ENCODE measurements at regions not wholly inside any gene's neighbourhood (a gene's known extent, or its start where the extent isn't known, plus 50 kb on each side); places are given as distances from the start of the nearest gene placed in this dataset.

DNA sequence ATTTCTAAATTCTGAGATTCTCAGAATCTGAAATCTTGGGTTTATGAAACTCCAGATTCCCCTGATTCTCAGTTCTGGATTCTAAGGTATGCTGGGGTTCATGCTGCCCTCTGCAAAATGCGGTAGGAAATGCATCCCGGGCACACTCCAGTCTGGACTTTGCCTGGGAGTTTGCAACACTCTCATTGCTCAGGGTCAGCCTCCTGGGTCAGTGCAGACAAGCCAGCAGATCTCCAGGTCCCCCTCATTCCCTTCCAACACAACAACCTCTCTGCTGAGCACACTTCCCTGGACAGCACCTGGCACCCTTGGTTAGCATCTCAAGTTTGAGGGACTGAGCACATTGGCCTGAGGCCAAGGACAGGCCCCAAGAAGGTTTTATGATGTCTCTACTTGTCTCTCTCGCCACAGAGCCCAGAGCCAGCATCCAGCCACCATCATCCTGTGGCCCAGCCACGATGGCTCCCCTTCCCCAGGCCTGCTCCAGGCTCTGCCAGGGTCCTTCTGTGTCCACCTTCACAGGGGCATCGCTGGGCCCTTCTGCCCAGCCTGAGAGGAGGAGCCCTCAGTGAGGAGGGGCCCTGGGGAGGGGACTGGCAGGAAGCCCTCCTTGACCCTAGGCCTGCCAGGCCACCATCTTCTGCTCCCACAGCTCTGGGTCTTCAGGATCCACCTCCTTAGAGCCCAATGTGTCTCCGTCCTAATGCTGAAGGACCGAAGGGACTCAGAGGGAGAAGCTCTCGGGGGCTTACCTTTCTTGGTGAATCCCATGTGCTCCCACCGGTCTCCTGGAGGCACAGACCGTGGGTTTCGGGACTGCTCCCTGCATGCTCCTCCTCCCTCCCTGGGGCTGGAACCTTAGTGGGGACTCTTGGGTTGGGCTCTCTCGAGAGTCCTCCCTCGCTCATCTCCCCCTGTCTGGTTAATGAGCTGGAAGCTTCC is 550.7 kb downstream of the PTPRU start:
- DNase-seq, result no peak

DNA sequence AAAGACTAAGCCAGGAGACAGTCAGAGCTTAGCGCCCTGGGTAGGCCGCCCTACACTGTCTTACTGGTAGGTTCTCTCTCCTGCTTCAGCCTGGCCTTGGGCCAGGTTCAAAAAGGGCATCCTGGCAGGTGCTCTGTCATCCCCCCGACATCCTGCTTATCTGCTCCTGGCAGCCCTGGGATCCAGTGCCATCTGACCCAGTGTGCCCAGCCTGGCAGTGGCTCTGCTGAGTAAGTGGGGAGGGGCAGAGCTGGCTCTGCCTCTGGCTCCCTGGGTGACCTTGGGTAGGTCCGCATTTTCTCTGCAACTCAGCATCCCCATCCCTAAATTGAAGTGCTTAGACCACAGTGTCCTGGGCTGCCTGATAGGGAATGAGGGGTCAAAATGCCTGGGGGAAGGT is 549.9 kb downstream of the PTPRU start:
- DNase-seq, result no peak

DNA sequence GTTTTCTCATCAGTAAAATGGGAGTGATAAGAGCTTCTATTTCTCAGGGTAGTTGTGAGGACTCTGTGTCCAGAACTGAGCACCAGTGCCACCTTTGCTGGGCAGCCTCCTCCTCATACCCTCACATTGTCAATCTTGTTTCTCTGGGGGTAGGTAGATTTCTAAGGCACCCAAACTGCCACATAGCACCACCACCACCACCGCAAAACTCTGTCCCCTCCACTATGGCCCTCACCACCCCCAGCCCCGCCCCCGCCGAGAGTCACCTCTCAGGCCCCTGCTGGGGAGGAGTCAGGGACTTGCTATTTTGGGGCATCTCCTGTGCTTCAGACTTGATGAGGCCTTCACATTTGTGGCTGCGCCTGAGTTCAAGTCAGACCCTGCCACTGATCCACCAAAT is 549.2 kb downstream of the PTPRU start:
- no peak for DNase-seq

DNA sequence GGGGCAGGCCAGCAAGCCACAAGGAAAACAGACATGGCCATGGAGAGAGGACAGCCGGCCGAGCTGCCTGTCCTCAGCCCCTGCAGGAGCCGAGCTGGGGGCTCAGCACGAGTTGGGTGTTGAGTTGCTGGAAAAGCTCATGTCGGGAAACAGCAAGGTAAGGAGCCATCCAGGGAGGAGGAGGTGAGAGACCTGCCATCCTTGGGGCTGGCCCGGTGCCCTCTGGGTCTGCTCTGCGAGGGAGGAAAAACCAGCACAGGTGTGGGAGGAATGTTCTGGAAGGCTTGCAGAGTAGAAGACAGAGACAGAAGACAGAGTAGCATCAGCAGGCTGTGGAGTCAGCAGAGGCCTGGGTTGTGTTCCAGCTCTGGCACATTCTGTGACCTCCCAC is 548.8 kb downstream of the PTPRU start:
- no peak for DNase-seq

DNA sequence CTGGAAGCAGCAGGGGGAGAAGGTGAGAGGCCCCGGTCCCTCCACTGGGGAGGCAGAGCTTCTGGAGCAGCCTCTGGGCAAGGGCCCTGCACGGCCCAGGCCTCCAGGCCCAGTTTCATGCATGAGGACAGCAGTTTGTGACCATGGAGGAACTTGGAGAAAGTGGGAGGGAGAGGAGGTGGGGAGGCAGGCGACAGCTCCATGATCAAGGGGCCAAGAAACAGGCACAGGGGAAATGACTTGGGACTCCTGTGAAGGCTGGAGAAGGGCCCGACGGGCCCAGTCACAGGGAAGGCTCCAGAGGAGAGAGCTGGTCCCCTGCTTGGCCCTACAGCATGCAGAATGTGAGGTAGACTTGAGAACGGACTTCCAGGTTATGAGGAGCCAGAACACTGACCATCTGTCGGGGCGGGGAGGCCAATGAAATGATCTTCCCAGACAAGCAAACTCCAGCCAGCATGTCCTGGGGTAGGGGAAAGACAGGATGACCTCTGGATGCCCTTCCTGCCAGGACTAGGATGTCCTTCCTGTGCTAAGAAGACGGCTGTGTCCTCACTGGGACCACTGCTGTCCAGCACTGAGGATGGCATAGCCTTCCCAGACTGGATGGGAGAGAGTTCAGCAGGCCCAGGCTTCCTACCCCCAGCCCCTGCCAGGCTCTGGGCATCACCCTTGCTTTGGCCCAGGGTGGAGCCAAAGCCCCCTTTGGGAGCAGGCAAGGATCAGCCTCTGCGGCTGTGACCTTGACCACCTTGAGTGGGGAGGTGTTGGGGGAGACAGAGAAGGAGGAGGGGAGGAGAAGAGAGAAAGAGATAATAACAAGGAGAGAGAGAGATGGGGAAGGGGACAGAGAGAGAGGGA is 548.2 kb downstream of the PTPRU start:
- DNase-seq, result no peak

DNA sequence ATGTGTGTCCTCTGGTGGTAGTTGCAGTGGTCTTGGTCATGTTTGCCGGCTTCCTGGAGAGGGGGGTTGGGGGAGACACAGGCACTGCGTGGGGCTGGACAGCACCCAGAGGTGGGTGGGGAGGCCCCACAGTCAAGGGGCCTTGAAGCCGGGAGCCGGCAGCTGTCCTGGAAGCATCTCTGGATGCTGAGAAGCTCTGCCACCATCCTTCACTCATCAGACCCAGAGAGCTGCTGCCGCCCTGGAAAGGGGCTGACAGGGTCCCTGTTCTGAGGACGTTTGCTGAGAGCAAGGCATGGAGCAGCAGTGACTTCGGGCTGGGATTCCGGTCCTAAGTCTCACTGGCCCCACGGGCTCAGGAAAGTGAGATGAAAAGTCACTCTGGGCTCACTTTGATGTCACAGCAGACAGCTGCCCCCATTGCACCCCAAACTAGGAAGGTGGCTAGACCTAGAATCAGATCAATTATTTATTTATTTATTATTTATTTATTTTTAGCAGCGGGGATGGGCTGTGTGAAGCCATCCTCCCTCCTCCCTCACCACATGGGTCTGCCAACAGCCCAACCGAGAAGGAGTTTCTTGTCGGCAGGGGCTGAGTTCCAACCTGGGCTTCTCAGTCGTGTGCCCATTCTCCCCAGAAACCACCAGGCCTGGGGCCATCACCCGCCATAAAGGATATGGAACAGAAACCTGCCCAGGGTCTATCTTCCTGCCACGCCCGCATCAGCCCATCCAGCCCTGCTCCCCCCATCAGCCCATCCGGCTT is 547.4 kb downstream of the PTPRU start:
- DNase-seq, result no peak

DNA sequence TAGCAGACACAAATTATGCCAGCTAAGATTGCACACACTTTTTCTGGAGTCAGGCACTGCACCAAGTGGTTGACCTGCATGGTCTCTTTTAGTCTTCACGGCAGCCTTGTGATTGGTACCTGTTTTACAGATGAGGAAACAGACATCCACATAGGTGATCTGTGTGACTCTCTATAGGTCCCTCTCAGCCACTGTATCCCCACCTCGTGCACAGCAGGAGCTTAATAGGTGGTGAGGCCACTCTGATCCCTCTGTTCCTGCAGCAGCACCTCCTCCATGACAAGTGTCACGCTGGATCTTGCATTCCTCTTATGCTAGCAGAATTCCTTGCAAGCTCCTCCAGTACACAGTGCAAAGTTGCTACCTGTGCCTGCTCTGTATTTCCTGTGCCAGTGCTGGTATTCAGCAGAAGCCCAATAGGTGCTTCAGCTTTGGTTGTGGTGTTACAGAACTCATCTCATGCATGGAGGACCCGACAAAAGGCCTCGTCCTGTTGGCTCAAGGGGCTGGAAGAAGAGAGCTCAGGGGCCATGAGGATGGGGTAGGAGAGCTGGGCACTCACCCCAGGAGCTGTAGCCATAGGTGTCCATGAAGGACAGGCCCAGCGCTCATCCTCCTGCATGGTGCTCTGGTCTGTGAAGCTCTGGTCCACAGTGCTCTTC is 546.7 kb downstream of the PTPRU start:
- no peak for DNase-seq

DNA sequence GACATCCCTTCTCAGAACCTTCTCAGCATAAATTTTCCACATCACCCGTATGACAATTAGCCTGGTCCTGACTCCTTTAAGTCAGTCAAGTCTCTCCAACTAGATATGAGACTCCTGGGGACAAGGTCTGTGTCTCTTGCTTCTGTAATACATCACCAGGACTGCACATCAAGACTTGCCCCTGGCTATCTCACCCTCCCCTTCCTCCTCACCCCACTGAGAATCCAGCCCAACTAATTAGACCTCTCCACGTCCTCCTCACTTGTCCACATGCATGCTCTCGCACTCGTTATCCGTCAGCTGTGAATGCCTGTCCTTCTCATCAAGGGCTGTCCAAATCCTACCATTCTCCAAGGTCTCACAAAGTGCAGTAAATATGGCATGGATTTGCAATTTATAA is 542.8 kb downstream of the PTPRU start:
- DNase-seq, result no peak

DNA sequence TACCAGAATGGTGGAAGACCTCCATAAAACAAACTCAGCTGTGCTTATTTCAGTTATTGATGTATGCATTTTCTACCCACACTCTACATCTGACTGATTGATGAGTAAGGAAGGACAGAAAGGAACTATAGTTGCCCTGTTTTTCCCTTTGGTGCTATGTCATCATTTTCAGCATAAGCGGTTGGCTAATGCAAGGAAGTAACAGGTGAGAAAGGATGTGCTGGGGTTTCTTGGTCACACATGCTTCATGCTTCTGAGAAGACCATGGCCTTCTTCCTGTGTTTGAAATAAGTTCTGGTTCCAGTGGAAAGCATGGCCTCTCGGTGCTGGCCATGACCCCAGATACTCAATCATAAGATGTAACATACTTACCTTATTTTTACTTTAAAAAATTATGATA is 541.2 kb downstream of the PTPRU start:
- no peak for DNase-seq

DNA sequence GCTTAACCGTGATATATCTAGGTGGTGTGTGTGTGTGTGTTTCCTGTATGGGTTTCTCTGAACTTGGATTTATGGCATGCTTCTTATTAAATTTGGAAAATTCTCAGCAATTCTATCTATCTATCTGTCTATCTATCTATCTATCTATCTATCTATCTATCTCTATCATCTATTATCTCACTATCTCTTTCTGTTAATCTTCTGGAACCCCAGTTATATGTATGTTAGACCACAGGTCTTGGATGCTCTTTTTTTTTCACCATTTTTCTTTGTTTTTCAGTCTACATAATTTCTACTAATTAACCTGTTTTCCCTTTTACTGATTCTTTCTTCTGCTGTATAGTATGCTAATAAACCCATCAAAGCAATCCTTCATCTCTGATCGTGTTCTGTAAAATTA is 538.0 kb downstream of the PTPRU start:
- no peak for DNase-seq

DNA sequence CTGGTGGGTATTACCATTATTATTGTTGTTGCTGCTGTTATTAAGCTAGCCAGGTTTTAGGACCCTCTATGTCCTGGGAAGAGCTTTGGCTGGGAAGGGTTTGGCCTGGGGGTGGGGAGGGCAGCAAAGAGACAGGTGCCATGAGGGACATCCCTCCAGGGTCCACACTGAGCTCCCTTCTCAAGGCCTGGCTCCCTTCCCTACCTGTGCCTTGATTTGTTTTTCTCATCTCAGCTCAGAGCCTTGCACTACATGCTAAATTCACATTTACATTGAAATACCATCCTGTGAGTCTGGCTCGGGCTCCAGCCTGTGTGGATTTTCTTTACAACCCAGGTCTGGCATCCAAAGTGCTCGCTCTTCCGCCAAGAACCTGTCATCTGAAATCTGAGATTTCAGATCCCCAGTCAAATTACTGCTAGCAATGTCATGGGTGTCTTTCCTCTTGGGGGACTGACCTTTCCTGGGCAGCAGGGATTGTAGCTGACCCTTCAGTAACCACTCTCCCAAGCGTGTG is 536.3 kb downstream of the PTPRU start:
- DNase-seq, result no peak

DNA sequence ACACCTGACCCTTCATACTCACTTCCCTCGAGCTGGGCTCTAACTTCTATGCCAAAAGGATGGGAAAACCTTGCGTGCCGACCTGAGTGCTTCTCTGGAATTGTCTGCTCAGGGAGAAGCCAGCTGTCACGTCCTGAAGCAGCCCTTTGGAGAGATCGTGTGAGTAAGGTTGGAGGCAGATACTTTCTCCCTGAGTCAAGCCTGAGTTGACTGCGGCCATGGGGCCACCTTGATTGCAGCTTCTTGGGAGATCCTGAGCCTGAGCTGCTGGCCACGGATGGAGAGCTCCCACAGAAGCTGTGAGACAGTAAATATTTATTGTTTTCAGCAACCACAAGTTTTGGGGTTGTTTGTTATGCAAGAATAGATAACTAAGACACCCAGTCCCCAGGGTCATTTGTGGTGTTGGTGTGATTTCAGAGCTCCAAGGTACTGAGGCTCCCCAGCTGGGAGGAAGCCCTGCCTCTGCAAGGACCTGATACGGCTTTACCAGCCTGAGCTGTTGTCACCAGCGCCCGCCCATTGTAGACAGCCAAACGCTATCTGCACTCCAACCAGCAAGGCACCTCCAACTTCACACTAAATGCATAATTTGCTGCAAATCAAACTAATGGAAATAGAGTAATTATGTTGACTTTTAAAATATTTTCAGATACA is 531.6 kb downstream of the PTPRU start:
- DNase-seq, result no peak

DNA sequence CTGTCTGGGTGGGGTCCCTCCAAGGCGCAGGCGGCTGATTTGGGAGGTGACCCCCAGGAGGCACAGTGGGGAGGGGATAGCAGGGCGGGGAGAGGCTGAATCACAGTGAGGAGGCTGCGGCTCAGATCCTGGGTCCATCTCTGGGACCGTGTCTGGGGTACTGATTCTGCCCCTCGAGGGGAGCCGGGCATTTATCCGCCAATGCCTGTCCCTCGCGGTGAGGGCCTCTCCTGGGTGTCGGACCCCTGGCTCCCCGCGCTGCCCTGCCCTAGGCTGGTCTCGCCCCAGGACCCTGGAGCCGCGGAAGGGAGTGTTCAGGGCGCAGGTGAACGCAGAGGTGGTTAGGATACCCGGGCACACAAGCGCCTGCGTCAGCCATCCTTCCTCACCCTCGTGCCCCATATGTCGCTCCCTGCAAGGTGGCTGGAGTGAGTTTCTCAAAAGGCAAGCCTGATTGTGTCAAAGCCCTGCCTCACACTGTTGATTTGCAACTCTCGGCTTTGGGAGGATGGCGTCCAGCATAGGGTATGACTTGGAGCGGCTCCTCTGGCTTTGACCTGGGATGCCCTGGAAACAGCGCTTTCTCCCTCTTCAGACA is 530.9 kb downstream of the PTPRU start:
- no peak for DNase-seq

DNA sequence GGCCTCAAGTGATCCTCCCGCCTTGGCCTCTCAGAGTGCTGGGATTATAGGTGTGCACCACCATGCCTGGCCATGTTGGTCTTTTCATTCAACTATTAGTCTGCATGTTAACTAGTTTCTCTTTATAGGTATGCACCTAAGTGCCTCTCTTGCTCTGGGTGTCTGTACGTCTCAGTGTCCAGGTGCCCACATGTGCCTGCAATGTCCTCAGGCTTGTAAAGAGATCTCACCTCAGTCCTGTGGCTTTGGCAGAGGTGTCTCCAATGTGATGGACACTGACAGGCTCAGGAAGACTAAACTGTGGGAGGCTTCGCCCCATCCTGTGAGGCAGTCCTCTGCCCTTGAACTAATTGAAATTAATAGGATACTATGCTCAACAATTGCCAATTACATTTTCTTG is 526.3 kb downstream of the PTPRU start:
- DNase-seq, result no peak

DNA sequence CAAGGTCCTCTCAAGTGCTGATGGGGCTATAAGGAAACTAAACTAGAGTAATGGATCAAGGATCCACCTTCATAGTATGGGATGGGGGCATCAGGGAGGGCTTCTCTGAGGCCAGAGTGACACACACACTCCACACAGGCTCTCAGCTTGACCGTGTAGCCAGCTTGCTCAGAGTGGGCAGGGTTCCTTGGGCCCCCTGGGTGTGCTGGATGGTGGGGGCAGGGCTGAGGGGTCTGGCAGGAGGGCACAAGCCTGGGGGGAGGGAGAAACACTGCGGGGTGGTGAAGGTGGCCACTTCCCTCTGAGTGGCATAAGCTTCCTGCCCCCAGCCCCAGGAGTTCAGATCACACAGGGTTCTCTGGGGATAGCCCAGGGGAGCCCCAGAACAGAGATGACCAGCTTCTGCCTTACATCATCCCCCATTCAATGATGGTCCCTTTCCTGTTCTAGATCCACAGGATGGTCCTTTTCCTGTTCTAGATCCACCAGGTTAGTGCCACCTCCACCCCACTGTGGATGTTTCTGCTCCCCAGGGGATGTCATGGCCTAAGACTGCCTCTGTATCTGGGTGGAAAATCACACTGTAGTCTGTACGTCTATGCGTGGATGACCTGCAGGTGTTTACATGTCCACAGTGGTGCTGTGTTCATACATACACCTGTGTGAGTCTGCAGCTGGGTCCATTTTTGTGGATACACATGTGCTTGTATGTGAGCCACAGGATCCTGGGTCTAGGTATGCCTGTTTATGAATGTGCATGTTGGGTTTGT is 525.0 kb downstream of the PTPRU start:
- no peak for DNase-seq

DNA sequence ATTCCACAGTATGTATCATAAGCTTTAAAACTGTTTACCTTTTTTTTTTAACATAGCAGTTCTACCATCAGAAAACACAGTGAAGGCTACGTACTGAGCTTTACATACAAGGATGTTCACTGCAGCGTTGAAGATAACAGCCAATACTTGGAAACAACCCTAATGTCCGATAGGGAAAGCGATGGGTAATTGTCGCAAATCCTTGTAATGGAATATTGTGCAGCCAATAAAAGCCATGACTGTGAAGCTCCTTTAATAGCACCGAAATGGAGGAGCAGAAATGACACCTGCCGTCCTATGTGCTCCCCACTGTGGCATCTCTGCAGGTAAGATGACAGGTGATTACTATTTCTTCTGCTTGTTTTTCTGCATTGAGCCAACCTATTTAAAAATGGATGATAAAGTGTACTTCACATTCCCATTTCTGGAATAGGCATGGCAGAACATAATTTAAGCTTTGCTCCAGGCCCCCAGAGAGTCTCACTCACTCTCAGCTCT is 523.8 kb downstream of the PTPRU start:
- DNase-seq, result no peak

DNA sequence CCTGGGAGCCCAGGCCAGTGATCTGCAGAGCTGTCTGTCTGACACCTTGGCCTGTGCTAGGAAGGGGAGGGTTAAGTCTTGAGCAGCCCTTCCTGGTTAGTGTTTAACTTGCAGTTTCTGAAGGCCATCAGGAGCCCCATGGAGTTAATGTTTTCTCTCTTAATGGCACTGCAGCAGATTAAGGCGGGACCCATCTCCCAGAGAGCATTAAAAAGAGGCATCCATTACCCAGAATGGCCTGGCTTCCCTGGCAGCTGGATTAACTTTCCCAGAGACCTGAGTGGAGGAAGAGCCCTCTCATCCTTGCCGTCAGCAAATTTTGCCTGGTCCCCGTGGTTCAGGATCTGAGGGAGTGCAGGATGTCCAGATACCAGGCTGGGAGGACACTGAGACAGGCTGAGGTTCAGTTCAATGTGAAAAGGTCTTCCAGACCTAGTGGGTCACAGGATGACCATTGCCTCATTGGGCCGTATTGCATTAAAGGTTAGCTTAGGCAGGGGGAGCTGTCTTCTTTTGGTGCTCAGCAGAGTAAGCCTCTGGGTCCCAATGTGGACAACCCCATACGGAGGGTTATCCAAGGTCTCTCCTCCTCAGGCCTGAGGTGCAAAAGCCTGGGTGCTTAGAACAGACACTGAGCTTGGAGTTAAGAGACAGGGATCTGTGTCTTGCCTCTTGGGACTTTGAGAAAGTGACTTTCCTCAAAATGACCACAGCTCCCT is 522.6 kb downstream of the PTPRU start:
- no peak for DNase-seq

DNA sequence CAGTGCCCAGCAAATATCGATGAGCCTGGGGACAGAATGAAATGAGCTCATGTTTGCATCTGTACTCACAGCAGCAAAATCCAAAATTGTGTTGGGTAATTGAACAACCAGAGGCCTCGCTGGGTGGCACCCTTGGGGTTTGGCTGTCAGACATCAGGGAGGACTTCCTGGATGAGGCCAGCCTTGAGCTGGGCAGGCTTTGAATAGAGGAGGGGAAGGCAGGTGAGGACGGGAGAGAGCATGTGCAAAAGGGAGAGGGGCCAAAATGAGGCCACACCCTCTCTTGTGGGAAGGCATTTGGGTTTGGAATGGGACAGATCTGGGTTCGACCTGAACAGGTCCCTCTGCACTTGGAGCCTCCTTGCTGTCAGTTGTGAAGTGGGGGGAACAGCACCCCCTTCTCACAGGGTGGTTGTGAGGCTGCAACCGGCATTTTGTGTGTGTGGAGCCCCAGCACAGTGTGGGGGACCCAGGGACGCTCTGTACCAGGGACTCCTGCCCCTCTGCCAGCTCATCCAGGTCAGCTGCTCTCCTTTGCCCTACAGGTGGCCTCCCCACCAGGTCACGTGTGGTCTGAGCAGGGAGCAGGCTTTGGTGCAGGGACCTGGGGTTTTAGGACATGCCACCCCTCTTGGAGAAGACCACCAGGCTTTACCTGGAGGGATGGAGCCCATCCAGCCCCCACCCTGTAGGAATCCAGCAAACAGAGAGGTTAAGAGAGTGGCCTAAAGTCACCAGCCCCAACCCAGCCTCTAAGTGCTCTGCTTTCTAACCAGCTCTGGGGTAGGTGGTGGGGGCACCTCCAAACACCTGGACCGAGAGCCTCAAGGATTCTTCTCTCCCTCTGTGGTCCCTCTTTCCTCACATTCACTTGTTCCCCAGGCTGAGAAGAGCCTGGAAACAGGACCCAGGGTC is 521.8 kb downstream of the PTPRU start:
- DNase-seq, result no peak
